CD14-positive monocyte (primary cell): ENCODE measurements at regions not wholly inside any gene's neighbourhood (a gene's known extent, or its start where the extent isn't known, plus 50 kb on each side); places are given as distances from the start of the nearest gene placed in this dataset.

Experiments used
- DNase-seq, 3 donors: peaks; one replicate each; pipeline ENCODE4 v3.0.0-alpha.2; 2011 to 2022
- H2AFZ ChIP-seq: 2 replicates; pipeline ENCODE4 v1.6.0; 2012; ENCODE audit warnings: mild to moderate bottlenecking, low read depth, low read length, inconsistent platforms; ENCODE audit not compliant: insufficient read depth, poor library complexity, severe bottlenecking
- H3K27ac ChIP-seq, 2 donors: 1 replicate in 1 of 2; 2 replicates in 1 of 2; pipeline ENCODE4 v1.5.1; 2012 to 2013; ENCODE audit warnings: low read length in 2 of 2, control low read depth in 1 of 2, inconsistent platforms in 1 of 2, low read depth in 1 of 2, mild to moderate bottlenecking in 1 of 2
- H3K27me3 ChIP-seq, 2 donors: one replicate each; pipeline versions ENCODE4 v1.6.0 to v1.6.1; 2011 to 2013; ENCODE audit warnings: low read length in 2 of 2; ENCODE audit not compliant: control insufficient read depth in 2 of 2, insufficient read depth in 2 of 2
- H3K36me3 ChIP-seq, 2 donors: replicated peaks in 1 of 2; 1 replicate in 1 of 2; 2 replicates in 1 of 2; pipeline versions ENCODE4 v1.5.1 to v1.6.1; 2012 to 2013; ENCODE audit warnings: low read length in 2 of 2, control low read depth in 1 of 2, inconsistent platforms in 1 of 2, mild to moderate bottlenecking in 1 of 2; ENCODE audit not compliant: insufficient read depth in 2 of 2, control insufficient read depth in 1 of 2
- H3K4me1 ChIP-seq, 2 donors: 1 replicate in 1 of 2; 2 replicates in 1 of 2; pipeline versions ENCODE4 v1.5.1 to v1.6.1; 2012 to 2013; ENCODE audit warnings: low read length in 2 of 2, control low read depth in 1 of 2, inconsistent platforms in 1 of 2, mild to moderate bottlenecking in 1 of 2, moderate library complexity in 1 of 2; ENCODE audit not compliant: insufficient read depth in 2 of 2, control insufficient read depth in 1 of 2
- H3K4me2 ChIP-seq: replicated peaks from 2 replicates; pipeline ENCODE3; 2012; ENCODE audit warnings: low read length, moderate library complexity, mild to moderate bottlenecking; ENCODE audit not compliant: poor library complexity, severe bottlenecking; ENCODE audit errors: extremely low read depth
- H3K4me3 ChIP-seq, 3 experiments: fragments of 200-600 bp in 1 of 3; sonication (generic) in 1 of 3; replicated peaks in 1 of 3; 1 replicate in 2 of 3; 2 replicates in 1 of 3; pipeline ENCODE4 v1.5.1; 2011 to 2013; ENCODE audit warnings: low read length in 3 of 3, mild to moderate bottlenecking in 3 of 3, control low read depth in 2 of 3, low read depth in 2 of 3, inconsistent platforms in 1 of 3, moderate library complexity in 1 of 3
- H3K79me2 ChIP-seq: 2 replicates; pipeline ENCODE4 v1.6.0; 2012; ENCODE audit warnings: mild to moderate bottlenecking, control low read depth, inconsistent platforms, low read length, moderate library complexity; ENCODE audit not compliant: insufficient read depth
- H3K9ac ChIP-seq: 2 replicates; pipeline ENCODE4 v1.6.0; 2017; ENCODE audit warnings: low read length, mild to moderate bottlenecking; ENCODE audit not compliant: insufficient read depth, poor library complexity, severe bottlenecking
- H3K9me3 ChIP-seq, 2 donors: replicated peaks in 1 of 2; 1 replicate in 1 of 2; 2 replicates in 1 of 2; pipeline versions ENCODE4 v1.5.1 to v1.6.1; 2012 to 2013; ENCODE audit warnings: low read length in 2 of 2, control low read depth in 1 of 2; ENCODE audit not compliant: control insufficient read depth in 1 of 2, insufficient read depth in 1 of 2
- H4K20me1 ChIP-seq: 2 replicates; pipeline ENCODE4 v1.6.0; 2012; ENCODE audit warnings: mild to moderate bottlenecking, low read length, control low read depth, moderate library complexity; ENCODE audit not compliant: insufficient read depth
- H3K27ac Mint-ChIP-seq, 7 donors: one replicate each; pipeline ENCODE4 v1.8.0; 2020; ENCODE audit warnings: mild to moderate bottlenecking in 7 of 7, mixed read lengths in 7 of 7, moderate library complexity in 6 of 7, inconsistent platforms in 2 of 7
- H3K27me3 Mint-ChIP-seq, 3 donors: one replicate each; pipeline ENCODE4 v1.8.0; 2021 to 2022; ENCODE audit warnings: low read depth in 3 of 3, mild to moderate bottlenecking in 3 of 3, mixed read lengths in 3 of 3, moderate library complexity in 3 of 3, inconsistent platforms in 1 of 3
- H3K36me3 Mint-ChIP-seq, 2 donors: one replicate each; pipeline ENCODE4 v1.8.0; 2020; ENCODE audit warnings: mixed read lengths in 2 of 2, inconsistent platforms in 1 of 2, mild to moderate bottlenecking in 1 of 2
- H3K4me1 Mint-ChIP-seq: one replicate; pipeline ENCODE4 v1.8.0; 2020; ENCODE audit warnings: mild to moderate bottlenecking, mixed read lengths
- H3K4me3 Mint-ChIP-seq, 2 donors: one replicate each; pipeline ENCODE4 v1.8.0; 2020; ENCODE audit warnings: mild to moderate bottlenecking in 2 of 2, mixed read lengths in 2 of 2, moderate library complexity in 1 of 2
- H3K9me3 Mint-ChIP-seq, 7 donors: one replicate each; pipeline ENCODE4 v1.8.0; 2020 to 2022; ENCODE audit warnings: mixed read lengths in 7 of 7, mild to moderate bottlenecking in 6 of 7, moderate library complexity in 6 of 7, inconsistent platforms in 2 of 7
- CTCF ChIP-seq: fragments of 200-600 bp; IDR thresholded peaks from one replicate; pipeline ENCODE4 v1.8.0; 2022; ENCODE audit warnings: antibody characterized with exemption, mild to moderate bottlenecking
- WGBS: methylation state at CpG from one replicate; pipeline ENCODE4 v1.1.5; 2013; ENCODE audit warnings: missing lambda C conversion rate; ENCODE audit not compliant: insufficient coverage; 5-methylcytosine and 5-hydroxymethylcytosine counted together
- intact Hi-C, 2 donors: fragments of 100-400 bp; cut with micrococcal nuclease; formaldehyde crosslinking; loops; one replicate each; pipeline versions ENCODE4 v1.15.0 to v1.15.1; 2023

- H4K20me1 ChIP-seq = no peaks in the 10 kb centered on the region
- Mint-ChIP-seq H3K9me3 (peaks cover 0 to 10% (median 4%) of the 10 kb centered on the region in 7 donors), H3K4me1 (no peaks in the 10 kb centered on the region), H3K27me3 (peaks cover 0 to 3% (median 0%) of the 10 kb centered on the region in 3 donors), H3K36me3 (no peaks in the 10 kb centered on the region), H3K27ac (no peak overlapping the region), H3K4me3 (no peak overlapping the region)
- H3K4me3 ChIP-seq = no peak overlapping the region
- no peak for DNase-seq
- H3K9me3 ChIP-seq = peaks cover 3 to 5% of the 10 kb centered on the region in 2 donors
- no peak overlapping the region for H3K27ac ChIP-seq
- H3K4me2 ChIP-seq = no peak overlapping the region
- no peak overlapping the region for H3K9ac ChIP-seq
- no peaks in the 10 kb centered on the region for H3K4me1 ChIP-seq
- no peaks in the 10 kb centered on the region for H3K79me2 ChIP-seq
- TF ChIP-seq CTCF = no peak
- no CpG with 5 or more reads among the region's 3 CpGs for WGBS
- intact Hi-C loops = no loop called here
- no peaks in the 10 kb centered on the region for H3K36me3 ChIP-seq
- H3K27me3 ChIP-seq = no peaks in the 10 kb centered on the region
- no peak overlapping the region for H2AFZ ChIP-seq
Measured at GRCh38 chr13:103762523-103762922, 696.3 kb upstream of the SLC10A2 start.

DNA sequence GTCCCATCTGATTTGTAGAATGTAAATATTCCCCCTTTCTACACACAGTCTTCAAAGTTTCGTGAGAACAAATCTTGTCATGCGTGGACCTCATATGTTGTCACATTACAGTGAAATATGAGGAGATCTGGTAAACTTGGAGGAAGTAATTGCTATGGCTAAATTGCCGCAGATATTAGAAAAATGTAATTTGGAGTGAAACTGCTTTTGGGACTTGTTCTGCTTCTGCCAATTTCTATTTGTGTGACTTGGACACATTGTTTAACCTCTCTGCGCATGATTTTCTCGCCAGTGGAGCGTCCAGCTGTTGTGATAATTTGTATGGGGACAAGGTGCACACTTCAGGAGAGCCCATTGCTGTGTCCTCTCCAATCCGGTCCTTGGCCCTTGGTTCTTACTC lies 693.1 kb upstream of the SLC10A2 start:
- H3K9me3 ChIP-seq = no peaks in the 10 kb centered on the region
- H2AFZ ChIP-seq = no peak overlapping the region
- no peaks in the 10 kb centered on the region for H3K27me3 ChIP-seq
- Mint-ChIP-seq H3K9me3 (peaks cover 0 to 6% (median 2%) of the 10 kb centered on the region in 7 donors), H3K4me3 (no peak overlapping the region), H3K36me3 (no peaks in the 10 kb centered on the region), H3K4me1 (no peaks in the 10 kb centered on the region), H3K27ac (no peak overlapping the region), H3K27me3 (peaks cover 0 to 3% (median 0%) of the 10 kb centered on the region in 3 donors)
- no peak overlapping the region for H3K27ac ChIP-seq
- no peak for TF ChIP-seq CTCF
- H3K4me3 ChIP-seq = no peak overlapping the region
- WGBS = 55% methylated on average over 2 of the region's 7 CpGs
- no peaks in the 10 kb centered on the region for H3K4me1 ChIP-seq
- H4K20me1 ChIP-seq = no peaks in the 10 kb centered on the region
- no peaks in the 10 kb centered on the region for H3K79me2 ChIP-seq
- H3K4me2 ChIP-seq = no peak overlapping the region
- no peak overlapping the region for H3K9ac ChIP-seq
- intact Hi-C loops = no loop called here
- no peak for DNase-seq
- no peaks in the 10 kb centered on the region for H3K36me3 ChIP-seq
